HEK293 (cell line): ENCODE measurements at regions not wholly inside any gene's neighbourhood (a gene's known extent, or its start where the extent isn't known, plus 50 kb on each side); places are given as distances from the start of the nearest gene placed in this dataset.

Experiments used
- CTCF ChIA-PET: fragments of 350-600 bp; formaldehyde crosslinking; extraction: SDS; loops from one replicate; lab custom pipeline; 2021; ENCODE audit warnings: antibody characterized with exemption; lab: Yijun Ruan, JAX
- POLR2A ChIA-PET: fragments of 300-600 bp; formaldehyde crosslinking; extraction: SDS; loops from one replicate; lab custom pipeline; 2020; ENCODE audit warnings: antibody characterized with exemption, inconsistent platforms; lab: Yijun Ruan, JAX
- H3K27ac ChIP-seq: fragments of 200-500 bp; sonication (Bioruptor generic); 2 replicates; pipeline ENCODE4 v1.5.1; 2014; ENCODE audit warnings: low read depth, low read length, control low read depth, inconsistent platforms; ENCODE audit errors: extremely low read depth
- H3K36me3 ChIP-seq, 2 experiments: fragments of 200-500 bp in 1 of 2; sonication (Bioruptor generic) in 1 of 2; 1 replicate in 1 of 2; 2 replicates in 1 of 2; pipeline ENCODE4 v1.5.1; 2014 to 2017; ENCODE audit warnings: inconsistent platforms in 2 of 2, low read length in 2 of 2; ENCODE audit not compliant: control insufficient read depth in 2 of 2, insufficient read depth in 1 of 2
- H3K4me1 ChIP-seq: fragments of 200-500 bp; sonication (Bioruptor generic); 2 replicates; pipeline ENCODE4 v1.5.1; 2014; ENCODE audit warnings: mild to moderate bottlenecking, low read length, inconsistent platforms; ENCODE audit not compliant: control insufficient read depth, insufficient read depth
- H3K4me3 ChIP-seq: 2 replicates; pipeline ENCODE4 v1.5.1; 2011; ENCODE audit warnings: low read depth, mild to moderate bottlenecking, control low read depth, low read length, moderate library complexity
- H3K9me3 ChIP-seq: fragments of 200-500 bp; sonication (Bioruptor generic); 2 replicates; pipeline ENCODE4 v1.5.1; 2014; ENCODE audit warnings: low read depth, low read length, inconsistent platforms; ENCODE audit not compliant: control insufficient read depth, insufficient read depth
- ELK4 ChIP-seq: IDR thresholded peaks from 2 replicates; pipeline ENCODE4 v1.6.1; 2011; ENCODE audit warnings: mild to moderate bottlenecking, low read depth, low read length, borderline replicate concordance
- GLI4 ChIP-seq: fragments of 450-650 bp; formaldehyde crosslinking; IDR thresholded peaks from 2 replicates; pipeline ENCODE4 v1.5.1; 2016; ENCODE audit warnings: missing biosample characterization, missing genetic modification characterization
- KLF1 ChIP-seq: fragments of 450-650 bp; formaldehyde crosslinking; IDR thresholded peaks from 2 replicates; pipeline ENCODE4 v1.5.1; 2016; ENCODE audit warnings: missing biosample characterization, missing genetic modification characterization
- KLF7 ChIP-seq: fragments of 450-650 bp; formaldehyde crosslinking; IDR thresholded peaks from 2 replicates; pipeline ENCODE4 v1.5.1; 2016; ENCODE audit warnings: missing biosample characterization, missing genetic modification characterization, borderline replicate concordance
- OSR2 ChIP-seq: fragments of 450-650 bp; formaldehyde crosslinking; IDR thresholded peaks from 2 replicates; pipeline ENCODE4 v1.5.1; 2016; ENCODE audit warnings: missing biosample characterization, missing genetic modification characterization
- ZBTB20 ChIP-seq: fragments of 450-650 bp; formaldehyde crosslinking; IDR thresholded peaks from 2 replicates; pipeline ENCODE4 v1.5.1; 2016; ENCODE audit warnings: missing biosample characterization, missing genetic modification characterization
- ZBTB44 ChIP-seq: fragments of 450-650 bp; IDR thresholded peaks from 2 replicates; pipeline ENCODE4 v1.5.1; 2018; ENCODE audit warnings: missing biosample characterization, mild to moderate bottlenecking, missing genetic modification characterization
- ZFP3 ChIP-seq: fragments of 450-650 bp; formaldehyde crosslinking; IDR thresholded peaks from 2 replicates; pipeline ENCODE4 v1.5.1; 2016; ENCODE audit warnings: low read depth, missing biosample characterization, missing genetic modification characterization
- ZNF148 ChIP-seq: fragments of 450-650 bp; formaldehyde crosslinking; IDR thresholded peaks from 2 replicates; pipeline ENCODE4 v1.5.0; 2017; ENCODE audit warnings: missing biosample characterization, missing genetic modification characterization, borderline replicate concordance
- ZNF202 ChIP-seq: fragments of 450-650 bp; formaldehyde crosslinking; IDR thresholded peaks from 2 replicates; pipeline ENCODE4 v1.5.1; 2016; ENCODE audit warnings: missing biosample characterization, missing genetic modification characterization, borderline replicate concordance
- ZNF223 ChIP-seq: fragments of 450-650 bp; formaldehyde crosslinking; IDR thresholded peaks from 2 replicates; pipeline ENCODE4 v1.5.1; 2016; ENCODE audit warnings: missing biosample characterization, missing genetic modification characterization
- ZNF280C ChIP-seq: fragments of 450-650 bp; formaldehyde crosslinking; IDR thresholded peaks from 2 replicates; pipeline ENCODE4 v1.5.1; 2016; ENCODE audit warnings: missing biosample characterization, missing genetic modification characterization
- ZNF624 ChIP-seq: fragments of 450-650 bp; formaldehyde crosslinking; IDR thresholded peaks from 2 replicates; pipeline ENCODE4 v1.5.1; 2017; ENCODE audit warnings: missing biosample characterization, missing genetic modification characterization
- ZSCAN5A ChIP-seq: fragments of 450-650 bp; formaldehyde crosslinking; IDR thresholded peaks from 2 replicates; pipeline ENCODE4 v1.5.1; 2016; ENCODE audit warnings: missing biosample characterization, missing genetic modification characterization
- ZXDB ChIP-seq: fragments of 450-650 bp; formaldehyde crosslinking; IDR thresholded peaks from 2 replicates; pipeline ENCODE4 v1.5.1; 2016; ENCODE audit warnings: missing biosample characterization, missing genetic modification characterization

- no peaks in the 10 kb centered on the region for H3K4me1 ChIP-seq
- no peak overlapping the region for H3K27ac ChIP-seq
- no peak overlapping the region for H3K4me3 ChIP-seq
- H3K36me3 ChIP-seq: no peaks in the 10 kb centered on the region
- CTCF ChIA-PET: interaction anchor here (0.6 kb wide), 1 partner anchor 205 kb away, joined by 3 read pairs; no protein-coding TSS in a partner anchor
- POLR2A ChIA-PET: no interaction called here
- no peaks in the 10 kb centered on the region for H3K9me3 ChIP-seq
- TF ChIP-seq ZFP3 (tag by site-specific recombination): no peak
- TF ChIP-seq ZBTB44 (tag by site-specific recombination): no peak
- no peak for TF ChIP-seq KLF7 (tag by site-specific recombination)
- no peak for TF ChIP-seq ZNF148 (tag by site-specific recombination)
- TF ChIP-seq ELK4: no peak
- TF ChIP-seq OSR2: no peak
- TF ChIP-seq ZNF202 (tag by site-specific recombination): no peak
- TF ChIP-seq ZNF280C (tag by site-specific recombination): no peak
- TF ChIP-seq ZNF223: no peak
- no peak for TF ChIP-seq ZBTB20 (tag by site-specific recombination)
- no peak for TF ChIP-seq ZSCAN5A (tag by site-specific recombination)
- TF ChIP-seq KLF1 (tag by site-specific recombination): no peak
- no peak for TF ChIP-seq ZNF624 (tag by site-specific recombination)
- TF ChIP-seq ZXDB (tag by site-specific recombination): no peak
- no peak for TF ChIP-seq GLI4
- TF ChIP-seq, all 188 proteins: peak for 0
These were observed 603.7 kb upstream of the CFAP20DC start for GRCh38 chr3:59653405-59654122.
